ENCODE measurements at regions not wholly inside any gene's neighbourhood (a gene's known extent, or its start where the extent isn't known, plus 50 kb on each side); places are given as distances from the start of the nearest gene placed in this dataset.
A peak's percentile ranks its signal among the peaks of the same experiment; 100 is the strongest.

DNA sequence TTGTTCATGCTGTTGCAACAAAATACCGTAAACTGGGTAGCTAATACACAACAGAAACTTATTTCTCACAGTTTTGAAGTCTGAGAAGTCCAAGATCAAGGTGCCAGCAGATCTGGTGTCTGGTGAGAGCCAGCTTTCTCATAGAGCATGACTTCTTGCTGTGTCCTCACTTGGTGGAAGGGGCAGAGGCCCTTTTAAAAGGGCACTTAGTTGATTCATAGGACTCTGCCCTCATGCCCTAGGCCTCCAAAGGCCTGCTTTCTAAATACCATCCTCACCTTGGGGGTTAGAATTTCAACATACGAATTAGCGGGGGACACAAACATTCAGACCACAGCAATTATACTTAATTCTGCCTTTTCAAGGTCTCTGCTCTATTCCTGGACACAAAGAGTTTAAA, 52.3 kb upstream of the FDX1 start:
- H3K36me3 ChIP-seq (ENCODE audit: insufficient read depth, low read length): peaks cover 90% of the 10 kb centered on the region
- no peaks in the 10 kb centered on the region; the same call in 1 of the 2 replicates for H3K9me3 ChIP-seq (ENCODE audit: low read depth, low read length)
- TF ChIP-seq EZH2 (IDR thresholded peaks at IDR 0.05): no peak
- no peak for TF ChIP-seq POLR2AphosphoS5 (IDR thresholded peaks at IDR 0.05; ENCODE audit: borderline replicate concordance, low read depth, low read length)
- no peak for TF ChIP-seq FOXP2 (optimal IDR thresholded peaks at IDR 0.05; ENCODE audit: control extremely low read depth, extremely low read length, insufficient read depth)
- no peak overlapping the region for H3K9ac ChIP-seq (ENCODE audit: insufficient read length)
- H3K27ac ChIP-seq: peak overlapping the region; percentile 1; the same call in 1 of the 2 replicates
- no peak overlapping the region for H3K4me3 ChIP-seq
- no peak for DNase-seq (ENCODE audit: low read depth, low spot score)

DNA sequence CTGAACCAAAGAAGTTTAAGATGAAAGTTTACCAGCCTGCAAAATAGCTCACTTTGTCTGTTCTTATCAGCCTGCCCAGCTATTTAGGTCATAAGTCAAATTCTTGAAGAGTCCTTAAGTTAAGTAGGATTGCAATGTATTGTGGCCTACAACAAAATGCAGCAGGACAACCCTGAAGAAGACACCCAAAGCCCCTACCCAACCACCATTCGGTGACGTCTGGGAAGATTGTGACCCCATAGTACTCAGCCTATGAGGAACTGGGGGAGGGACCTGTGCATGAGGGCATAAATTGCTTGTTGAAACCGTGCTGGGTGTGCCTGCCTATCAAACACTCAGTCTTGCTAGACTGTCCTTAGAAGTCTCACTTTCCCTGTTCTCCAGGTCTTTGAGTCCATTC, 50.5 kb upstream of the FDX1 start:
- peak overlapping the region; percentile 42 for H3K27ac ChIP-seq
- H3K36me3 ChIP-seq (ENCODE audit: insufficient read depth, low read length): peaks cover 81% of the 10 kb centered on the region
- no peak overlapping the region for H3K4me3 ChIP-seq
- TF ChIP-seq FOXP2 (optimal IDR thresholded peaks at IDR 0.05; ENCODE audit: control extremely low read depth, extremely low read length, insufficient read depth): no peak
- TF ChIP-seq POLR2AphosphoS5 (IDR thresholded peaks at IDR 0.05; ENCODE audit: borderline replicate concordance, low read depth, low read length): no peak
- no peak for TF ChIP-seq EZH2 (IDR thresholded peaks at IDR 0.05)
- H3K9me3 ChIP-seq (ENCODE audit: low read depth, low read length): no peaks in the 10 kb centered on the region; the same call in 1 of the 2 replicates
- H3K9ac ChIP-seq (ENCODE audit: insufficient read length): no peak overlapping the region
- DNase-seq (ENCODE audit: low read depth, low spot score): no peak

- no peak for DNase-seq (ENCODE audit: low read depth, low spot score)
- Histone ChIP-seq H3K36me3 (ENCODE audit: insufficient read depth, low read length) (peaks cover 74% of the 10 kb centered on the region), H3K27ac (peak overlapping the region; percentile 42), H3K9me3 (ENCODE audit: low read depth, low read length) (no peaks in the 10 kb centered on the region; the same call in 1 of the 2 replicates), H3K9ac (ENCODE audit: insufficient read length) (no peak overlapping the region), H3K4me3 (no peak overlapping the region)
- no peak for TF ChIP-seq FOXP2 (optimal IDR thresholded peaks at IDR 0.05; ENCODE audit: control extremely low read depth, extremely low read length, insufficient read depth)
Measured at GRCh38 chr11:110379936-110380335, 49.8 kb upstream of the FDX1 start.
